OCI-LY3 (cell line): ENCODE measurements at regions not wholly inside any gene's neighbourhood (a gene's known extent, or its start where the extent isn't known, plus 50 kb on each side); places are given as distances from the start of the nearest gene placed in this dataset.
A peak's percentile ranks its signal among the peaks of the same experiment; 100 is the strongest.

ENCODE experiments used
- H2AFZ ChIP-seq: fragments of 200-600, 300-600 bp; shearing (Covaris generic); 2 replicates; pipeline ENCODE4 v1.6.0; 2014; ENCODE audit warnings: antibody characterized with exemption, low read depth, low read length
- H3K27ac ChIP-seq: fragments of 200-600, 300-600 bp; sonication (generic); 2 replicates; pipeline ENCODE4 v1.5.1; 2014; ENCODE audit warnings: mild to moderate bottlenecking, low read length, moderate library complexity, mixed read lengths
- H3K27me3 ChIP-seq: fragments of 200-600, 300-600 bp; sonication (generic); 2 replicates; pipeline ENCODE4 v1.6.1; 2014; ENCODE audit warnings: low read depth, low read length, mixed read lengths
- H3K36me3 ChIP-seq: fragments of 200-600, 300-600 bp; sonication (generic); replicated peaks from 2 replicates; pipeline ENCODE3; 2014; ENCODE audit warnings: low read depth, low read length, mixed read lengths
- H3K4me1 ChIP-seq: fragments of 300-600, 200-600 bp; sonication (generic); 2 replicates; pipeline ENCODE4 v1.6.1; 2014; ENCODE audit warnings: low read length, mixed read lengths
- H3K4me2 ChIP-seq: fragments of 200-600, 300-600 bp; sonication (generic); 2 replicates; pipeline ENCODE4 v1.6.1; 2014; ENCODE audit warnings: low read length, mixed read lengths
- H3K4me3 ChIP-seq: fragments of 300-600, 200-600 bp; sonication (generic); 2 replicates; pipeline ENCODE4 v1.5.1; 2014; ENCODE audit warnings: antibody characterized with exemption, mild to moderate bottlenecking, low read length, moderate library complexity
- H3K79me2 ChIP-seq: fragments of 300-600, 200-600 bp; shearing (Covaris generic); 2 replicates; pipeline ENCODE4 v1.6.1; 2014; ENCODE audit warnings: mild to moderate bottlenecking, low read length, mixed read lengths
- H3K9ac ChIP-seq: fragments of 300-600, 200-600 bp; shearing (Covaris generic); 2 replicates; pipeline ENCODE4 v1.6.0; 2014; ENCODE audit warnings: mild to moderate bottlenecking, low read length, moderate library complexity
- H3K9me3 ChIP-seq: fragments of 200-600, 300-600 bp; shearing (Covaris generic); 2 replicates; pipeline ENCODE4 v1.6.1; 2014; ENCODE audit warnings: low read length, mixed read lengths; ENCODE audit not compliant: insufficient read depth
- H4K20me1 ChIP-seq: fragments of 200-600, 300-600 bp; sonication (generic); 2 replicates; pipeline ENCODE4 v1.6.1; 2016; ENCODE audit warnings: low read length, mixed read lengths; ENCODE audit not compliant: insufficient read depth
- CTCF ChIP-seq: fragments of 200-600, 300-600 bp; sonication (generic); IDR thresholded peaks from 2 replicates; pipeline ENCODE4 v1.5.1; 2014; ENCODE audit warnings: antibody characterized with exemption, low read length, low read depth
- EZH2phosphoT487 ChIP-seq: fragments of 200-600 bp; shearing (Covaris generic); IDR thresholded peaks from 2 replicates; pipeline ENCODE4 v1.6.1; 2018; ENCODE audit warnings: antibody characterized with exemption, mixed run types, low read depth

GRCh38 chr14:104293851-104294627 lies 155.7 kb downstream of the KIF26A start:
- no peaks in the 10 kb centered on the region for H3K36me3 ChIP-seq
- H3K4me3 ChIP-seq: no peak overlapping the region
- H3K4me1 ChIP-seq: no peaks in the 10 kb centered on the region
- H3K27me3 ChIP-seq: no peaks in the 10 kb centered on the region
- H4K20me1 ChIP-seq: no peaks in the 10 kb centered on the region
- no peak overlapping the region for H3K4me2 ChIP-seq
- no peaks in the 10 kb centered on the region for H3K9me3 ChIP-seq
- no peaks in the 10 kb centered on the region for H3K79me2 ChIP-seq
- TF ChIP-seq EZH2phosphoT487: no peak
- TF ChIP-seq CTCF: peak; percentile 24; the same call in 1 of the 2 replicates
- no peak overlapping the region for H2AFZ ChIP-seq
- H3K27ac ChIP-seq: no peak overlapping the region
- no peak overlapping the region for H3K9ac ChIP-seq

GRCh38 chr14:104294628-104294982 lies 156.2 kb downstream of the KIF26A start:
- Histone ChIP-seq H4K20me1 (no peaks in the 10 kb centered on the region), H3K79me2 (no peaks in the 10 kb centered on the region), H3K4me1 (no peaks in the 10 kb centered on the region), H3K4me2 (no peak overlapping the region), H3K27ac (no peak overlapping the region), H3K9me3 (no peaks in the 10 kb centered on the region), H3K27me3 (no peaks in the 10 kb centered on the region), H2AFZ (no peak overlapping the region), H3K9ac (no peak overlapping the region), H3K36me3 (no peaks in the 10 kb centered on the region), H3K4me3 (no peak overlapping the region)
- TF ChIP-seq CTCF: no peak
- TF ChIP-seq EZH2phosphoT487: no peak

GRCh38 chr14:104294983-104295680 lies 156.7 kb downstream of the KIF26A start:
- Histone ChIP-seq H3K4me3 (no peak overlapping the region), H4K20me1 (no peaks in the 10 kb centered on the region), H3K4me2 (no peak overlapping the region), H3K36me3 (no peaks in the 10 kb centered on the region), H3K79me2 (no peaks in the 10 kb centered on the region), H2AFZ (no peak overlapping the region), H3K27me3 (no peaks in the 10 kb centered on the region), H3K9ac (no peak overlapping the region), H3K27ac (no peak overlapping the region), H3K4me1 (no peaks in the 10 kb centered on the region), H3K9me3 (no peaks in the 10 kb centered on the region)
- TF ChIP-seq EZH2phosphoT487 (no peak), CTCF (no peak)

- no peaks in the 10 kb centered on the region for H3K4me1 ChIP-seq
- no peaks in the 10 kb centered on the region for H4K20me1 ChIP-seq
- TF ChIP-seq EZH2phosphoT487: no peak
- TF ChIP-seq CTCF: no peak
- no peaks in the 10 kb centered on the region for H3K9me3 ChIP-seq
- H3K4me3 ChIP-seq: no peak overlapping the region
- H3K79me2 ChIP-seq: no peaks in the 10 kb centered on the region
- H3K27ac ChIP-seq: no peak overlapping the region
- H2AFZ ChIP-seq: no peak overlapping the region
- H3K36me3 ChIP-seq: no peaks in the 10 kb centered on the region
- H3K9ac ChIP-seq: no peak overlapping the region
- no peak overlapping the region for H3K4me2 ChIP-seq
- no peaks in the 10 kb centered on the region for H3K27me3 ChIP-seq
These were observed 157.4 kb downstream of the KIF26A start for GRCh38 chr14:104295681-104296387.
